GM21825 (cell line): ENCODE measurements at regions not wholly inside any gene's neighbourhood (a gene's known extent, or its start where the extent isn't known, plus 50 kb on each side); places are given as distances from the start of the nearest gene placed in this dataset.
"Not testable (repeated sequence)": the region's sequence is repeated elsewhere in the genome, so short reads cannot be mapped to it uniquely, and the experiment has no call there.

ENCODE experiments used
- ATAC-seq: cut with Tn5 transposase; IDR thresholded peaks from one replicate; pipeline ENCODE4 v1.9.1; 2021; ENCODE audit warnings: mild to moderate bottlenecking, moderate library complexity; ENCODE audit not compliant: unreplicated experiment

GRCh38 chr10:121262774-121263430, 335.3 kb downstream of the FGFR2 start:
- no peak for ATAC-seq

- no peak for ATAC-seq
Observed at GRCh38 chr10:121263431-121263783, 334.8 kb downstream of the FGFR2 start.

DNA sequence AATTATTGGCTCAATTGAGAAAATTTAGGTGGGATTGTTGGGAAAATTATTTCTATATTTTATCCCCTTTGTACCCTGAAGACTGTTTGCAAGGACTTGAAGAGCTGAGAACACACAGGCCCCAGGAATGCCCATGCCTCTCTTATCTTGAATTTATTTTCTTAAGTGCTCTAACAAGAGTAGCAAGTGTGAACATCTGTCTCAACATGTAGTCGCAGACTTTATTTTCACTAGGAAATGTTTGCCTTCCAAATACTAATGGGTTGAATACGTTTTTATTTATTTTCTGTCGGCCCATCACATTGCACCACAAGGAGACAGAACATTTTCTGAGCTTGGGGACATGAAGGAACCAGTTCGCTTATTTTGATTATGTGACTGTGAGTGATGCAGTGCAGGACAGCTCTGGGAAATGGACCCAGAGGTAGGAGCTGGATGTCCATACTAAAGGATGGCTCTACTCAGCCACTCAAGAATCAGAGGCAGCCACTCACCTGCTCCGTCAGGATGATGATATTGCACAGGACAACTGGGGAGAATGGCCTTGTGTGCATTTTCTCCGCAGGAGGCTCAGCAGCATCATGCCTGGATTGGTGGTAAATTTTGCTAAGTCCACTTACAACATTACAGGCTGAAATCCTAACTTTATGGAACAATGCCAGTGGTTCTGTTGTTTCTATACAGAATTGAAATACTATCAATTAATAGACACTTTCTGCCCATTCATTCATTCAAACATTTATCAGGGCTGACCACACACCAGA, 332.7 kb downstream of the FGFR2 start:
- ATAC-seq, result no peak

DNA sequence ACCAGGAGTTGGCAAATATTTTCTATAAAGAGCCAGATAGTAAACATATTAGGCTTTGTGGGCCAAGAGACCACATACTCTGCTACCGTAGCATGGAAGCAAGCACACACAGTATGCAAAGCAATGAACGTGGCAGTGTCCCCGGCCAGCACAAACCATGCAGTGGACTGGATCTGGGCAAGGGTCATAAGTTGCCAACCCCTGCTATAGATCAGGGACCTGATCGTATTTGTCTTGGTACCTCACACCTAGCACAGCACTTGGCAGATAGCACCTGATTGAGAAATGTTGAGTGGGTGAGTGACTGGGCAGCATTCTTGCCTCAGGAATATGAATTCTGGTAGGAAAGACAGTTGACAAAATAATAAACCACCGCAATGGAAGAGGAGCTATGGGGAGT, 331.9 kb downstream of the FGFR2 start:
- ATAC-seq, result no peak

GRCh38 chr10:121267236-121268003, 330.8 kb downstream of the FGFR2 start:
- ATAC-seq, result no peak

GRCh38 chr10:121268363-121268762, 329.9 kb downstream of the FGFR2 start:
- ATAC-seq, result no peak

DNA sequence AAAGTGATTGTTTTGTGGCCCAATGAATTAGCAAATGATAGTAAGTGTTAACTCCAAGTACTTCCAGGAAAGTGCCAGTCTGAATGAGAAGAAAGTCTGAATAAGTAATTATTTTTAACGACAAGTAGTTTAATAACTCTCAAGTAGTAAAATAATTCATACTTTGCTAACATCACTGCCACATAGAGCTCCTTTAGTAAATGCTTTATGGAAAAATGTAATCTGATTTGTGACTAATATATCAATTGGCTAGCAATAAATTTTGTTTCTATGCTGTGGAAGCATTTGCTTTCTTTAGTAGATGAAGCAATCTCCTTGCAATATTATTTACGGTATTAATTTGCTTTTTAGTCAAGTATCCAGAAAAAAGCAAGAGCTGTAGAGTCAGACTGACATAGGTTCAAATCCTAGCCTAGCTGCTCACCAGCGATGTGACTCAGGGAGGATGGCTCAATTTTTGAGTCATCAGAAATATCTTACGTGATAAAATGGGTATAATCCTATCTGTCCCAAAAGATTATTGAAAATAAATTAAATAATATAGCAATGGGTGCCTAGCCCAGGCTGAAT, 329.3 kb downstream of the FGFR2 start:
- ATAC-seq, result no peak

DNA sequence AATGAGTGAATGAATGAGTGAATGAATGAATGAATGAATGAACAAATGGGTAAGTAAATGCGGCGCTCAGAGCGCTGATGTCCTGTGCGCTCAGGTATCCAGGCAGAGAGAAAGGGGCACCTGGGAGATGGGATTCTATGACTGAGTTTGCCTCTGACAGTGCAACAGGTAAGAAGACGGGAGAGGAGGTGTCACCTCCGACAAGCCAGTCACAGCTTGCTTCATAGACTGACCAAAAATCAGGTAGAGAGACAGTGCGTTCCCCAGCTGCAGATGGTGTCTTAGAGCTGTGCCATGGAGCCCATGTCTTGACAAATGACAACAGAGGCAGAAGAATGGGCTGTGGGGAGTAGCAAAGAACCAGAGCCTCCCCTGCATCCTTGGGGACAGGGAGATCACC, 327.3 kb downstream of the FGFR2 start:
- no peak for ATAC-seq

GRCh38 chr10:121276046-121276445, 322.2 kb downstream of the FGFR2 start:
- ATAC-seq, result no peak

DNA sequence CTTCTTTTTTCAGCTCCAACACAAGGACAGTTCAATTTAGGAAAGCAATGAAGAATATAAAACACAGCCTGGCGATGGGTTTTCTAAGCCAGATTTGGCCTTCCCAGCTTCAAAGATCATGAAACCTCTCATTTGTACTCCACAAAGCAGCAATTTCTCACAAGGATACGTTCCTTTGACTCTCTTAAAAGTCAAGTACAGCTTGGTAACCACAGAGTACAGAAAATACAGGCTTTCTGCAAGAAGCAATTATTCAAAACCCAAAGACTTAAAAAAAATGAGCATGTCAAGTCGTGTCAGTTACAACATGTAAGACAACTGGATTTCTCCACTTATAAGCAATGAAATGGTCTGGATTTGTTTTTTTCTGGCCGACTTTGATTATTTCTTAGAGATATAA, 321.4 kb downstream of the FGFR2 start:
- no peak for ATAC-seq

DNA sequence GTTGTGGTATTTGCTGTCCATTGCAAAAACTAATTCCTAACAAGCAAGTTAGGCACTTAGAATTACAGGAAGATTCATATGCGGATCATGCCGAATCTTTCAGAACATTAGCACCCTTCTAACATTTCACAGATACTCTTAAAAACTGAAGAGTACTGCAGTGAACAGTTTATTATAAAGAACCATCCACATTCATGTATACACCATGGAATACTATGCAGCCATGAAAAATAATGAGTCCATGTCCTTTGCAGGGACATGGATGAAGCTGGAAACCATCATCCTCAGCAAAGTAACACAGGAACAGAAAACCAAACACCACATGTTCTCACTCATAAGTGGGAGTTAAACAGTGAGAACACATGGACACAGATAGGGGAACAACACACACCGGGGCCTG, 319.9 kb downstream of the FGFR2 start:
- not testable (repeated sequence) for ATAC-seq

DNA sequence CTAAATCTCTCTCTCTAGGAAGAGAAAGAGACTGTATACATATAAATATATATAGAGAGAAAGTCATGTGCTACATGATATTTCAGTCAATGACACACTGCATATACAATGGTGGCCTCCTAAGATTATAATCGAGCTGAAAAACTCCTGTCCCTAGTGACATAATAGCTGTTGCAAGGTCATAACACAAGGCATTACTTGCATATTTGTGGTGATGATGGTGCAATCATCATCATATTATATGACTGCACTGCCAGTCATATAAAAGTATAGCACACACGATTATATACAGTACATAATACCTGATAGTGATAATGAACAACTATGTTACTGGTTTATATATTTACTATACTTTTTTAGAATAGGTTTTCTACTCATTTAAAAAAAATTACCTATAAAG, 316.7 kb downstream of the FGFR2 start:
- no peak for ATAC-seq

DNA sequence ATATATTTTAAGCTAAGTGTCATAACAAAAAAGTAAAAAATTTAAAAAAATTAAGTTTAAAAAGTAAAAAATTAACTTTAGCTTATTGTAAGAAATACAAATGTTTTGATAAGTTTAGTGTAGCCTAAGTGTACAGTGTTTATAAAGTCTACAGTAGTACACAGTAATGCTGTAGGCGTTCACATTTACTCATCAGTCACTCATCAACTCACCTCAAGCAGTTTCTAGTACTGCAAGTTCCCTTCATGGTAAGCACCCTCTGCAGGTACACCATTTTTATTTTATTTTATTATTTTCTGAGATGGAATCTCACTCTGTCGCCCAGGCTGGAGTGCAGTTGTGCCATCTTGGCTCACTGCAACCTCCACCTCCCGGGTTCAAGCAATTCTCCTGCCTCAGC, 316.0 kb downstream of the FGFR2 start:
- no peak for ATAC-seq

DNA sequence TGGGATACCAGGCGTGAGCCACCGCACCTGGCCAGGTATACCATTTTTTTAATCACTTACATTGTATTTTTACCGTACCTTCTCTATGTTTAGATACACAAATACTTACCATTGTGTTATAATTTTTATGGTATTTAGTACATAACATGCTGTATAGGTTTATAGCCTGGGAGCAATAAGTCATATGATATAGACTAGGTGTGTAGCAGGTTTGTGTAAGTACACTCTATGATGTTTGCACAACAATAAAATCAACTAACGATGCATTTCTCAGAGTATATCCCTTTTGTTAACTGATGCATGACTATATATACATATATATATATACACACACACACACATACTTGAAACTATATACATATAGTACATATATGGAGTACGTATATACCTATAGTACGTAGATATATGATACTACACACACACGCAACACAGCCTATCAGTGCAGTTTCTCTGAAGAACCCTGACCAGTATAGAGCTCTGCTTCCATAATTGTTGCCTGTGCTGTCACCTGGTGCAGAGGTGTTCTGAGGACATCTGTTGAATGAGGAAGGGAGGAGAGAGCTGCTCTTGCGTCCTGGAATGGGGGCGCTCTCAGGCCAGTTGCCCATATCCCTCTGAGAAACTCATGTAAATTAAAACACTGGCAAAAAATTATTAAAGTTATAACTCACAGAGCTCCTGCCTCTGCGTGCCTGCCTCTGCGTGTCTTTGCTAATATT, 315.3 kb downstream of the FGFR2 start:
- ATAC-seq, result no peak

- ATAC-seq, result no peak
Observed at GRCh38 chr10:121284936-121285335, 313.3 kb downstream of the FGFR2 start.

DNA sequence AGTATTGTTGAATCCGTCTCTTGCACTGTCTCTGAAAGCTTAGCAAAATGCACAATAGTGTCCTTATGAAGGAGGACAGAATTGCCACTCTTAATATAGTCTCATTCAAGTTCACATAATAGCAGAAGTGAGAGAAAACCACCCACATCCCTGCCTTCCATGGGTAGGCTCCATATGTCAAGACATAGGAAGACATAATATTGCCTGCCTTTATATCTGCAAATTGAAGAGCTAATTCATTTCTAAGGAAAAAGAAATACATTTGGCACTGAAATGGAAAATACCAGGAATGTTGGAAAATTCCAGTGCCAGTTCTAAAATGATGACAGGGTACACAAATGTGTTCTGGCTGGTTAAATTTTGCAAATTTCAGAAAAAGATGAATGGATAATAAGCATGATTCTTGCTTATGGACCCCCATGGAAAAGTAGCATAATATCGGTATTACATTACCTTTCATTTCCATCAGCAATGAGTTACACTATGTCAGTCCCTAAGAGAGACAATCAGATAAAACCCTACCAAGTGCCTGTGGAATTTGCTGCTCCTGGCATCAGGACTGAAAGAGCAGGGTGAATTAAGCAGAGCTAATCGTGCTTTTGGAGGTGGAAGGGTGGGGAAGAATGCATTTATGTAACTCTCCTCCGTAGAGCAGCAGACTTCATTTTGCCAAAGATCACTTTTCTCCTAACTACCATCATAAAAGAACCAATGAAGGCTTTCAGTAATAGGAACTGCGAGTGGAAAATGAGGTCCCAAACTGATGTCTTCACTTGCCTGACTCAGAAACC, 312.6 kb downstream of the FGFR2 start:
- ATAC-seq, result no peak

GRCh38 chr10:121288011-121288410, 310.2 kb downstream of the FGFR2 start:
- no peak for ATAC-seq

- ATAC-seq, result no peak
Observed at GRCh38 chr10:121288864-121289661, 309.2 kb downstream of the FGFR2 start.

GRCh38 chr10:121289800-121290199, 308.4 kb downstream of the FGFR2 start:
- ATAC-seq, result no peak
